Bronchial epithelial cell (primary cell): ENCODE measurements at regions not wholly inside any gene's neighbourhood (a gene's known extent, or its start where the extent isn't known, plus 50 kb on each side); places are given as distances from the start of the nearest gene placed in this dataset.

ENCODE experiments used
- DNase-seq: peaks from one replicate; pipeline ENCODE4 v3.0.0-alpha.2; 2010; ENCODE audit warnings: low read depth
- FAIRE-seq: peaks from 2 replicates; lab custom pipeline; 2011; peaks lifted over from hg19 to GRCh38; lab: Jason Lieb, UNC
- H3K27me3 ChIP-seq: 2 replicates; pipeline ENCODE4 v1.5.1; 2011; ENCODE audit warnings: low read length; ENCODE audit not compliant: control insufficient read depth, insufficient read depth
- H3K36me3 ChIP-seq: 2 replicates; pipeline ENCODE4 v1.5.1; 2011; ENCODE audit warnings: low read length; ENCODE audit not compliant: control insufficient read depth, insufficient read depth
- H3K4me3 ChIP-seq: 2 replicates; pipeline ENCODE4 v1.5.1; 2011; ENCODE audit warnings: mild to moderate bottlenecking, low read depth, low read length, control low read depth
- TF ChIP-seq, protein P1 (sequence below): IDR thresholded peaks from 2 replicates; pipeline ENCODE4 v1.5.1; 2011; ENCODE audit warnings: mild to moderate bottlenecking, moderate library complexity, low read length, control low read depth, inconsistent platforms; ENCODE audit not compliant: insufficient read depth, severe bottlenecking

GRCh38 chr7:79880312-79880711 lies 254.3 kb upstream of the GNAI1 start:
- no peak for DNase-seq
- no peak for FAIRE-seq
- H3K27me3 ChIP-seq = peaks cover 5% of the 10 kb centered on the region
- H3K4me3 ChIP-seq = no peak overlapping the region
- H3K36me3 ChIP-seq = no peaks in the 10 kb centered on the region
- TF ChIP-seq, protein P1, sequence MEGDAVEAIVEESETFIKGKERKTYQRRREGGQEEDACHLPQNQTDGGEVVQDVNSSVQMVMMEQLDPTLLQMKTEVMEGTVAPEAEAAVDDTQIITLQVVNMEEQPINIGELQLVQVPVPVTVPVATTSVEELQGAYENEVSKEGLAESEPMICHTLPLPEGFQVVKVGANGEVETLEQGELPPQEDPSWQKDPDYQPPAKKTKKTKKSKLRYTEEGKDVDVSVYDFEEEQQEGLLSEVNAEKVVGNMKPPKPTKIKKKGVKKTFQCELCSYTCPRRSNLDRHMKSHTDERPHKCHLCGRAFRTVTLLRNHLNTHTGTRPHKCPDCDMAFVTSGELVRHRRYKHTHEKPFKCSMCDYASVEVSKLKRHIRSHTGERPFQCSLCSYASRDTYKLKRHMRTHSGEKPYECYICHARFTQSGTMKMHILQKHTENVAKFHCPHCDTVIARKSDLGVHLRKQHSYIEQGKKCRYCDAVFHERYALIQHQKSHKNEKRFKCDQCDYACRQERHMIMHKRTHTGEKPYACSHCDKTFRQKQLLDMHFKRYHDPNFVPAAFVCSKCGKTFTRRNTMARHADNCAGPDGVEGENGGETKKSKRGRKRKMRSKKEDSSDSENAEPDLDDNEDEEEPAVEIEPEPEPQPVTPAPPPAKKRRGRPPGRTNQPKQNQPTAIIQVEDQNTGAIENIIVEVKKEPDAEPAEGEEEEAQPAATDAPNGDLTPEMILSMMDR = no peak

GRCh38 chr7:79877874-79878465 lies 256.7 kb upstream of the GNAI1 start:
- Histone ChIP-seq H3K4me3 (no peak overlapping the region), H3K27me3 (peaks cover 11% of the 10 kb centered on the region), H3K36me3 (no peaks in the 10 kb centered on the region)
- no peak for DNase-seq
- FAIRE-seq = no peak
- TF ChIP-seq, protein P1 = no peak

GRCh38 chr7:79876848-79877252 lies 257.8 kb upstream of the GNAI1 start:
- Histone ChIP-seq H3K27me3 (peaks cover 10% of the 10 kb centered on the region), H3K4me3 (no peak overlapping the region), H3K36me3 (no peaks in the 10 kb centered on the region)
- FAIRE-seq (peak; percentile 86), DNase-seq (peak; percentile 87)
- TF ChIP-seq, protein P1 = no peak

DNA sequence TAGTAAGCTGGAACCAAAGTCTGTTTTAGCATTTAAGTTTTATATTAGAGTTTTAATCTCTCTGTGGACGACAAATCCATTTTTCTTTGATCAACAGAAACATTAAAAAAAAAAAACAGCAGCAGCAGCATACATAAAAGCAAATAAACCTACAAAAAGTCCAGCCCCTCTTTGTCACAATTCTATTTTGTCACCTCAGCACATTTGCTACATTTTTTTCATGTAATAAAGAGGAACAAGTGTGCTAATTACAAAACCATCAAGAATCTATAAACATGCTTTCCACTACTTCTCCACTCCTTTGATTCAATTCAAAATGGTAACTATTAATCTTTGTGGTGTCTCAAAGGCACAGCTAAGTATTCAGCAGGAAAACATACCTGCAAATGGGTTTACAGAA lies 259.8 kb upstream of the GNAI1 start:
- no peak for FAIRE-seq
- Histone ChIP-seq H3K36me3 (no peaks in the 10 kb centered on the region), H3K27me3 (peaks cover 6% of the 10 kb centered on the region), H3K4me3 (no peak overlapping the region)
- TF ChIP-seq, protein P1 = no peak
- no peak for DNase-seq

- H3K4me3 ChIP-seq = no peak overlapping the region
- DNase-seq (no peak), FAIRE-seq (no peak)
- TF ChIP-seq, protein P1 = no peak
- peaks cover 8% of the 10 kb centered on the region for H3K27me3 ChIP-seq
- no peaks in the 10 kb centered on the region for H3K36me3 ChIP-seq
Measured at GRCh38 chr7:79872176-79872575, 262.5 kb upstream of the GNAI1 start.

DNA sequence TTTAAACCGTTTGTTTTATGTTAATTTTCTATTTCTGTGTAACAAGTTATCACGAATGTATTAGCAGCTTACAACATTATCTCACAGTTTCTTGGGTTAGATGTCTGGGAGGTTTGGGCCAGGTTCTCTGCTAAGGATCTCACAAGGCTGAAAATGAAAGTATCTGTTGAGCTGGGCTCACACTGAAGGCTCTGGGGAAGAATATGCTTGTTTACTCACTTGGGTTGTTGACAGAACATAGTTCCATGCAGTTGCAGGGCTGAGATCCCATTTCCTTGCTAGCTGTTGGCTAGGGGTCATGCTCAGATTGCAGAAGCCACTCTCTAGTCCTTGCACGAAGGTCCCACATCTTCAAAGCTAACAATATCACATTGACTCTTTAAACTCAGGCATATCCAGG lies 266.6 kb upstream of the GNAI1 start:
- Histone ChIP-seq H3K27me3 (peaks cover 3% of the 10 kb centered on the region), H3K36me3 (no peaks in the 10 kb centered on the region), H3K4me3 (no peak overlapping the region)
- DNase-seq (no peak), FAIRE-seq (no peak)
- TF ChIP-seq, protein P1 = no peak
